Type B pancreatic cell (in vitro differentiated cells): ENCODE measurements at regions not wholly inside any gene's neighbourhood (a gene's known extent, or its start where the extent isn't known, plus 50 kb on each side); places are given as distances from the start of the nearest gene placed in this dataset.
"Not testable (repeated sequence)": the region's sequence is repeated elsewhere in the genome, so short reads cannot be mapped to it uniquely, and the experiment has no call there.

Source experiments
- DNase-seq: peaks from one replicate; pipeline ENCODE4 v3.0.0; 2021; ENCODE audit warnings: mixed read lengths; ENCODE audit not compliant: unreplicated experiment; ENCODE audit errors: extremely low spot score
- H3K27ac Mint-ChIP-seq: 2 replicates; pipeline ENCODE4 v1.8.0; 2021; ENCODE audit warnings: mild to moderate bottlenecking, mixed read lengths
- H3K27me3 Mint-ChIP-seq: 2 replicates; pipeline ENCODE4 v1.8.0; 2021; ENCODE audit warnings: mixed read lengths
- H3K36me3 Mint-ChIP-seq: 2 replicates; pipeline ENCODE4 v1.8.0; 2021; ENCODE audit warnings: mixed read lengths
- H3K4me1 Mint-ChIP-seq: one replicate; pipeline ENCODE4 v1.8.0; 2021; ENCODE audit warnings: mixed read lengths; ENCODE audit not compliant: unreplicated experiment
- H3K4me3 Mint-ChIP-seq: 2 replicates; pipeline ENCODE4 v1.8.0; 2021; ENCODE audit warnings: mild to moderate bottlenecking, mixed read lengths
- H3K9me3 Mint-ChIP-seq: 2 replicates; pipeline ENCODE4 v1.8.0; 2021; ENCODE audit warnings: mixed read lengths
- TF ChIP-seq, protein P1 (sequence below): fragments of 200-600 bp; sonication (generic); conservative IDR thresholded peaks from 2 replicates; pipeline ENCODE4 v1.5.0; 2021; ENCODE audit warnings: antibody characterized with exemption, mild to moderate bottlenecking

DNA sequence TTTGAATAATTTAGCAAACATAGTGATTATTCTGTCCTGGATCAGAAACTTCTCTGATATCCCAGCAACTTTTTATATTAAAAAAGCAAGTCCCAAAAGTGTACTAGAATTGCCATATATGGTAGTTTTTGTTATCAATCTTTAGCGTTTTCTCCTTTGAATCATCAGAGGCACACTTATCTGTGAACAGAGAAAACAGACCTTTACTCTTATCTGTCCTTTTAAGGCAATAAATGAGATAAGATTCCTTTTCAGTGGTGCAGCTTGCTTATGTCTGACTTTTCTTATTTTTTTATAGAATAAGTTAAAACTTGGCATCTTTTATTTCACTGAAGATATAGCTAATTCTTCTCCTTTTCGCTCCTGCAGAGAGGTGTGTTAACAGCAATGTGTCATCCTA lies 458.1 kb upstream of the PCDH10 start:
- DNase-seq: no peak

DNA sequence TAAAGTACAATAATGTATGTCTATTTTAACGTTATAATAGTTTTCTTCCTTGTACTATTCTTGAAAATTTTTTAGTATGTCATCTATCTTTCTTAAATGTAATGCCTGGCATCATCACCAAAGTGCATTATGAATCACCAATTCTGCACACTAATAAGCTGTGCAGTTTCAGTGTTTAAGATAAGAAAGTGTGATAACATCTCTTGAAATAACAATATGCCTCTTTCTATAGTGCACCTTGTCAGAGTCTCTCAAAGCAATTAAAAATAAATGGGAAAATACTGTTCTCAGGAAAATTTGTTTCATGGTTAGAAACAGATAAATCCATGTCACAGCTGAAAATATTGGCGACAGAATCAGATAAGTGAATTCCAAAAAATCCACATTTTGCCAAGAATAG lies 457.4 kb upstream of the PCDH10 start:
- Mint-ChIP-seq H3K27ac (no peak overlapping the region), H3K36me3 (no peaks in the 10 kb centered on the region), H3K9me3 (peaks cover 8% of the 10 kb centered on the region), H3K4me3 (no peak overlapping the region), H3K4me1 (no peaks in the 10 kb centered on the region), H3K27me3 (no peaks in the 10 kb centered on the region)
- DNase-seq: no peak
- TF ChIP-seq, protein P1, sequence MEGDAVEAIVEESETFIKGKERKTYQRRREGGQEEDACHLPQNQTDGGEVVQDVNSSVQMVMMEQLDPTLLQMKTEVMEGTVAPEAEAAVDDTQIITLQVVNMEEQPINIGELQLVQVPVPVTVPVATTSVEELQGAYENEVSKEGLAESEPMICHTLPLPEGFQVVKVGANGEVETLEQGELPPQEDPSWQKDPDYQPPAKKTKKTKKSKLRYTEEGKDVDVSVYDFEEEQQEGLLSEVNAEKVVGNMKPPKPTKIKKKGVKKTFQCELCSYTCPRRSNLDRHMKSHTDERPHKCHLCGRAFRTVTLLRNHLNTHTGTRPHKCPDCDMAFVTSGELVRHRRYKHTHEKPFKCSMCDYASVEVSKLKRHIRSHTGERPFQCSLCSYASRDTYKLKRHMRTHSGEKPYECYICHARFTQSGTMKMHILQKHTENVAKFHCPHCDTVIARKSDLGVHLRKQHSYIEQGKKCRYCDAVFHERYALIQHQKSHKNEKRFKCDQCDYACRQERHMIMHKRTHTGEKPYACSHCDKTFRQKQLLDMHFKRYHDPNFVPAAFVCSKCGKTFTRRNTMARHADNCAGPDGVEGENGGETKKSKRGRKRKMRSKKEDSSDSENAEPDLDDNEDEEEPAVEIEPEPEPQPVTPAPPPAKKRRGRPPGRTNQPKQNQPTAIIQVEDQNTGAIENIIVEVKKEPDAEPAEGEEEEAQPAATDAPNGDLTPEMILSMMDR: no peak

More for the DNA sequence above, 458.1 kb upstream of the PCDH10 start:
- TF ChIP-seq, protein P1: no peak
- Mint-ChIP-seq H3K9me3 (peaks cover 8% of the 10 kb centered on the region), H3K4me1 (no peaks in the 10 kb centered on the region), H3K36me3 (no peaks in the 10 kb centered on the region), H3K27ac (no peak overlapping the region), H3K4me3 (no peak overlapping the region), H3K27me3 (no peaks in the 10 kb centered on the region)

DNA sequence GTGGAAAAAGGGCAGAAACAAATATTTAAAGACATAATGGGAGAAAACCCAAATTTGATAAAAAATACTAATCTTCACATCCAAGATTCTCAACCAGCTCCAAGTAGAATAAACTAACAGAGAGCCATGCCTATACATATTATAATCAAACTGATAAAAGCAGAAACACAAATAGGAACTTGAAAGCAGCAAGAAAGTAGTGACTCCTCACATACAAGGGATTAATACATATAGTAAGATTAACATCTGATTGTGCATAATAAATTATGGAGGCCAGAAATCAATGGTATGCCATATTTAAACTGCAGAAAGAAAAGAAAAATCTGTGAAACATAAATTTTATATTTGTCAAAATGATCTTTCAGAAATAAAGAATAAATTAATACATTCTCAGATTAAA lies 454.3 kb upstream of the PCDH10 start:
- no peak overlapping the region for H3K4me3 Mint-ChIP-seq
- no peak for DNase-seq
- peaks cover 8% of the 10 kb centered on the region for H3K9me3 Mint-ChIP-seq
- H3K27ac Mint-ChIP-seq: no peak overlapping the region
- no peaks in the 10 kb centered on the region for H3K4me1 Mint-ChIP-seq
- TF ChIP-seq, protein P1: no peak
- no peaks in the 10 kb centered on the region for H3K27me3 Mint-ChIP-seq
- no peaks in the 10 kb centered on the region for H3K36me3 Mint-ChIP-seq

DNA sequence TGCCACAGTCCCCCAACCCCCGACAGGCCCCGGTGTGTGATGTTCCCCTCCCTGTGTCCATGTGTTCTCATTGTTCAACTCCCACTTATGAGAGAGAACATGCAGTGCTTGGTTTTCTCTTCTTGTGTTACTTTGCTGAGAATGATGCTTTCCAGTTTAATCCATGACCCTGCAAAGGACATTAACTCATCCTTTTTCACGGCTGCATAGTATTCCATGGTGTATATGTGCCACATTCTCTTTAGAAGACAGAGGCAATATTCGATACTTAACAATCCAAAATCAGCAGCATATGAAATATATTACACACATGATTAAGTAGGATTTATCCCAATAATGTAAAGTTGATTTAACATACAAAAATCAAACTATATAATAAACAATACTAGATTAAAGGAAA lies 451.6 kb upstream of the PCDH10 start:
- not testable (repeated sequence) for H3K27ac Mint-ChIP-seq, DNase-seq, H3K4me1 Mint-ChIP-seq, H3K36me3 Mint-ChIP-seq, H3K4me3 Mint-ChIP-seq, H3K9me3 Mint-ChIP-seq, H3K27me3 Mint-ChIP-seq

DNA sequence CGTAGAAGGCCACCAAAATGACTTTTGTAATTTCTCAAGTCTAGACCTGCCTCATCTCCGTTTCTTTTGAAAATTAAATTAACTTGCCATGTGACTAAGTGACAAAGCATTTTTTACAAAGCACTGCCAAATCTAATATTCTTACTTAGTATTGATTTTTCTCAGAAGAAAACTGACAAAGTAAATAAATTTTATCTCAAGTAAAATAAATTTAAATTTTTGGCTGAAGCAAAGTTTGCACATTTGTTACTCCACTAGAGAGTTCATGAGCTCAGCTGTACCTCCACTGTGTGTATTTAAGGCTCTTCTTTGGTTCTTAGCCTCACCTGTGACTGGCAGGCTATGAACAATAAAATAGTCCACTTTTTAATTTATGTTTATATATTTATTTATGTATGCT lies 441.1 kb upstream of the PCDH10 start:
- no peaks in the 10 kb centered on the region for H3K36me3 Mint-ChIP-seq
- no peaks in the 10 kb centered on the region for H3K27me3 Mint-ChIP-seq
- H3K4me1 Mint-ChIP-seq: no peaks in the 10 kb centered on the region
- no peaks in the 10 kb centered on the region for H3K9me3 Mint-ChIP-seq
- no peak overlapping the region for H3K27ac Mint-ChIP-seq
- H3K4me3 Mint-ChIP-seq: no peak overlapping the region
- DNase-seq: no peak
- TF ChIP-seq, protein P1: no peak

DNA sequence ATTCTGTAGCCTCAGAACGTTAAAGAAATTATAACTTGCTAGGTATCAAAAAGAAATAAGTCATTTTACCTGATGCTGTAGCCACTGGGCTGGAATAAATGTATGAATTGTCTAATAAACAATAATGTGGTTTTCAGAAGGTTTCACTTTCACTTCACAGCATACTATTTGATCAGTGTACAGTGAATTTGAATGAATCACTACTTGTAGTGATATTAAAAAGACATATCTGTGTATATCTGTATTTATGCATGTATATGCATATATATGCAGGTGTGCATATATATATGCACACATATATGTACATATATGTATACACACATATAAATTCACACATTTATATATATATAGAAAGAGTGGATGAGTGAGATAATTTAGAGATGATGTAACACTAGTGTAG lies 440.0 kb upstream of the PCDH10 start:
- Mint-ChIP-seq H3K27me3 (no peaks in the 10 kb centered on the region), H3K9me3 (no peaks in the 10 kb centered on the region)

More for the DNA sequence above, 440.0 kb upstream of the PCDH10 start:
- no peak overlapping the region for H3K27ac Mint-ChIP-seq
- H3K36me3 Mint-ChIP-seq: no peaks in the 10 kb centered on the region
- no peak overlapping the region for H3K4me3 Mint-ChIP-seq
- TF ChIP-seq, protein P1: no peak
- H3K4me1 Mint-ChIP-seq: no peaks in the 10 kb centered on the region
- DNase-seq: no peak
